ENCODE measurements at regions not wholly inside any gene's neighbourhood (a gene's known extent, or its start where the extent isn't known, plus 50 kb on each side); places are given as distances from the start of the nearest gene placed in this dataset.
"Not testable (repeated sequence)": the region's sequence is repeated elsewhere in the genome, so short reads cannot be mapped to it uniquely, and the experiment has no call there.

DNA sequence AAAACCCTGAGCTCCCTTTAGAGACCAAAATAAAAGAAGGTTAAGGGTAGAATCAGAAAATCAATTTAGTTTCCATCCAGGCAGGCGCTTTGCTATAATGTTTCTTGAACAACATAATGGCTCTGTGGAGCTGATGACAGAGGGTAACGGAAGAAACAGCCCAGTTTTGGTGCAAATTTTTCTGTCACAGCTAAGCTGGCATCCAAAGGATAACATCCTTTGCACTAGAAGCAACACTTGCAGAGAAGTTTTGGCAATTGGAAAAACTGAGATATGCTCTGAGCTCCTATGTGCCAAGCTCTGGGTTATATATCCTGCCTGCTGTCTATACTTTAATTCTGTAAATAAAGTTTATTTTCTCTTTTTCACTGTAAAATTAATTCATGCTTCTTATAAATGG lies 495.3 kb upstream of the API5 start:
- no peaks in the 10 kb centered on the region for H3K9me3 Mint-ChIP-seq
- DNase-seq (ENCODE audit: extremely low spot score, unreplicated experiment), result no peak
- H3K36me3 Mint-ChIP-seq, result no peaks in the 10 kb centered on the region
- no peak overlapping the region for H3K27ac Mint-ChIP-seq
- TF ChIP-seq, protein P1, sequence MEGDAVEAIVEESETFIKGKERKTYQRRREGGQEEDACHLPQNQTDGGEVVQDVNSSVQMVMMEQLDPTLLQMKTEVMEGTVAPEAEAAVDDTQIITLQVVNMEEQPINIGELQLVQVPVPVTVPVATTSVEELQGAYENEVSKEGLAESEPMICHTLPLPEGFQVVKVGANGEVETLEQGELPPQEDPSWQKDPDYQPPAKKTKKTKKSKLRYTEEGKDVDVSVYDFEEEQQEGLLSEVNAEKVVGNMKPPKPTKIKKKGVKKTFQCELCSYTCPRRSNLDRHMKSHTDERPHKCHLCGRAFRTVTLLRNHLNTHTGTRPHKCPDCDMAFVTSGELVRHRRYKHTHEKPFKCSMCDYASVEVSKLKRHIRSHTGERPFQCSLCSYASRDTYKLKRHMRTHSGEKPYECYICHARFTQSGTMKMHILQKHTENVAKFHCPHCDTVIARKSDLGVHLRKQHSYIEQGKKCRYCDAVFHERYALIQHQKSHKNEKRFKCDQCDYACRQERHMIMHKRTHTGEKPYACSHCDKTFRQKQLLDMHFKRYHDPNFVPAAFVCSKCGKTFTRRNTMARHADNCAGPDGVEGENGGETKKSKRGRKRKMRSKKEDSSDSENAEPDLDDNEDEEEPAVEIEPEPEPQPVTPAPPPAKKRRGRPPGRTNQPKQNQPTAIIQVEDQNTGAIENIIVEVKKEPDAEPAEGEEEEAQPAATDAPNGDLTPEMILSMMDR (conservative IDR thresholded peaks at IDR 0.05), result no peak
- no peaks in the 10 kb centered on the region for H3K27me3 Mint-ChIP-seq
- peaks cover 7% of the 10 kb centered on the region for H3K4me1 Mint-ChIP-seq (ENCODE audit: unreplicated experiment)
- H3K4me3 Mint-ChIP-seq, result no peak overlapping the region

DNA sequence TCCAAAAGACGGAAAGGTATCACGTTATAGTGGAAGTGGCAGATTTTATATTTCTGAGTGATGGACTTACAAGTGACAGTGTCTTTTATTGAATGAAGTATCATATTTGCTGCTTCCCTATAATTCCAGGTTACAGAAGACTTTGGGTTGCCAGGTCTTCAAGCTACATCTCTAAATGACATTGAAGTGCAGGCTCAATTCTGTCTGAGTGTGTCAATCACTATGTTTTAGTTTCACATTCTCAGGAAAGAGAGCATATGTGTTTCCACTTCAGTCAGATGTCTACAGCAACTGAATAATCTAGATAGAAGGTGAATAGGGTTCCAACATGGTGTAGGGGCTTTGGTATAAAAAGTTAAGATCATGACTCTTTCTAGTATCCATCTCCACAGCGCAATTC lies 492.7 kb upstream of the API5 start:
- H3K27me3 Mint-ChIP-seq, result no peaks in the 10 kb centered on the region
- TF ChIP-seq, protein P1 (conservative IDR thresholded peaks at IDR 0.05), result no peak
- no peaks in the 10 kb centered on the region for H3K9me3 Mint-ChIP-seq
- H3K27ac Mint-ChIP-seq, result no peak overlapping the region
- no peak for DNase-seq (ENCODE audit: extremely low spot score, unreplicated experiment)
- H3K36me3 Mint-ChIP-seq, result no peaks in the 10 kb centered on the region
- H3K4me3 Mint-ChIP-seq, result no peak overlapping the region
- H3K4me1 Mint-ChIP-seq (ENCODE audit: unreplicated experiment), result no peaks in the 10 kb centered on the region

GRCh38 chr11:42822188-42822587 lies 489.6 kb upstream of the API5 start:
- not testable (repeated sequence) for DNase-seq (ENCODE audit: extremely low spot score, unreplicated experiment); H3K27me3 Mint-ChIP-seq; H3K36me3 Mint-ChIP-seq; H3K9me3 Mint-ChIP-seq; H3K27ac Mint-ChIP-seq; H3K4me3 Mint-ChIP-seq; H3K4me1 Mint-ChIP-seq (ENCODE audit: unreplicated experiment)

DNA sequence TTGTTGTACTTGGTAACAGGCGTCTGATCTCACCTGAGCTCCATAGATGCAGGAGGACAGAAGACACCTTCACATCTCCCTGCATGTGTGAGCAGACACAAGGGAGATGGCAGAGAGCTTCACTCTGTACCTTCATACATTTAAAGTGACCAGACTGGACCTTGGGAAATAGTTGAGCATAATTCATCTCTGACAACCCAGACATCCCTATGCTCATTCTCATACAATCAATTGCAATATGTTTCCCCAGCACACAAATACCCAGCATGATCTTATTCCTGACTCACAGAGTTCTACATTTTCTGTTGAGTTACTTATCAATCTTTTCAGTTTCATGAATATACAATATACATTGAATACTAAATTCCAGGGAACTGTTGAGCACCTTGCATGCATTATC lies 488.2 kb upstream of the API5 start:
- TF ChIP-seq, protein P1 (conservative IDR thresholded peaks at IDR 0.05), result no peak
- no peaks in the 10 kb centered on the region for H3K27me3 Mint-ChIP-seq
- H3K9me3 Mint-ChIP-seq, result no peaks in the 10 kb centered on the region
- H3K27ac Mint-ChIP-seq, result no peak overlapping the region
- no peaks in the 10 kb centered on the region for H3K36me3 Mint-ChIP-seq
- no peak overlapping the region for H3K4me3 Mint-ChIP-seq
- no peaks in the 10 kb centered on the region for H3K4me1 Mint-ChIP-seq (ENCODE audit: unreplicated experiment)
- no peak for DNase-seq (ENCODE audit: extremely low spot score, unreplicated experiment)

- Mint-ChIP-seq H3K4me1 (ENCODE audit: unreplicated experiment) (no peaks in the 10 kb centered on the region), H3K36me3 (no peaks in the 10 kb centered on the region), H3K27me3 (no peaks in the 10 kb centered on the region), H3K4me3 (no peak overlapping the region), H3K9me3 (no peaks in the 10 kb centered on the region), H3K27ac (no peak overlapping the region)
- TF ChIP-seq, protein P1 (conservative IDR thresholded peaks at IDR 0.05), result no peak
- DNase-seq (ENCODE audit: extremely low spot score, unreplicated experiment), result no peak
Measured at GRCh38 chr11:42824067-42824466, 487.7 kb upstream of the API5 start.

DNA sequence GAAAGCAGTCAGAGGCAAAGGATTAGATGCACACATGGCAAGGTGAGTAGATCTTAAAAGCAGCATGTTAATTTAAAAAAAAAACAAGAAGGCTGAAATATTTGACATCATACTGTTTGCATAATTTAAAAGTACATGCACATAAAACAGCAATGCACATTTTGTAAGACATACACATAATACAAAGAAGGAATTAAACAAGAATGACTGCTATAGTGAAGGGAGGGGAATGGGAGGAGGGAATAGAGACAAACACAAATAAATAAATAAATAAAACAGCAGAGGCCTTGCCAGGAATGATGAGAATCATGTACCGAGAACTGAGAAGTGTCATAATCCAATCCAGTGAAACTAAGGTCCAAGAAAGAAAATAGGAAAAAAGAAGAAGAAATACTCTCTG lies 486.2 kb upstream of the API5 start:
- H3K27me3 Mint-ChIP-seq, result no peaks in the 10 kb centered on the region
- no peaks in the 10 kb centered on the region for H3K9me3 Mint-ChIP-seq
- no peaks in the 10 kb centered on the region for H3K36me3 Mint-ChIP-seq
- DNase-seq (ENCODE audit: extremely low spot score, unreplicated experiment), result no peak
- TF ChIP-seq, protein P1 (conservative IDR thresholded peaks at IDR 0.05), result no peak
- H3K27ac Mint-ChIP-seq, result no peak overlapping the region
- H3K4me3 Mint-ChIP-seq, result no peak overlapping the region
- H3K4me1 Mint-ChIP-seq (ENCODE audit: unreplicated experiment), result no peaks in the 10 kb centered on the region
